Body of pancreas (tissue), 4 donors: ENCODE measurements at regions not wholly inside any gene's neighbourhood (a gene's known extent, or its start where the extent isn't known, plus 50 kb on each side); places are given as distances from the start of the nearest gene placed in this dataset.

Source experiments
- ATAC-seq: fragments of 150-250 bp; one replicate; pipeline ENCODE4 v1.9.1; 2016
- DNase-seq, 4 donors: peaks; one replicate each; pipeline ENCODE4 v3.0.0-alpha.2; 2019
- H3K27ac ChIP-seq, 4 donors: fragments of 200-600 bp; sonication (generic); 1 replicate in 3 of 4; 2 replicates in 1 of 4; pipeline versions ENCODE4 v1.5.1 to v1.6.1; 2016 to 2019; ENCODE audit warnings: mild to moderate bottlenecking in 1 of 4, mixed read lengths in 1 of 4, moderate library complexity in 1 of 4
- H3K27me3 ChIP-seq, 2 donors: fragments of 200-600 bp; sonication (generic); one replicate each; pipeline ENCODE4 v1.6.0; 2016; ENCODE audit warnings: mild to moderate bottlenecking in 1 of 2
- H3K36me3 ChIP-seq, 2 donors: fragments of 200-600 bp; sonication (generic); replicated peaks in 1 of 2; 2 replicates each; pipeline ENCODE4 v1.5.1; 2016; ENCODE audit warnings: low read depth in 2 of 2; ENCODE audit not compliant: insufficient read depth in 1 of 2
- H3K4me1 ChIP-seq: fragments of 200-600 bp; sonication (generic); one replicate; pipeline ENCODE4 v1.6.0; 2016
- H3K4me3 ChIP-seq, 2 donors: fragments of 200-600 bp; sonication (generic); 1 replicate in 1 of 2; 2 replicates in 1 of 2; pipeline ENCODE4 v1.5.1; 2016 to 2019
- H3K9me3 ChIP-seq, 3 donors: fragments of 200-600 bp; sonication (generic); 1 replicate in 2 of 3; 2 replicates in 1 of 3; pipeline ENCODE4 v1.5.1; 2016
- POLR2A ChIP-seq, 3 donors: fragments of 450-650 bp; IDR thresholded peaks; one replicate each; pipeline ENCODE4 v1.6.1; 2016; ENCODE audit warnings: antibody characterized with exemption in 3 of 3, mild to moderate bottlenecking in 2 of 3
- WGBS, 2 donors: methylation state at CpG; one replicate each; pipeline ENCODE4 v1.1.5; 2017; 5-methylcytosine and 5-hydroxymethylcytosine counted together
- intact Hi-C: fragments of 100-400 bp; cut with DNase I; formaldehyde crosslinking; loops from one replicate; pipeline ENCODE4 v1.15.1; 2023
- TF ChIP-seq, protein P1 (sequence below), 7 experiments: fragments of 450-650 bp in 4 of 7; fragments of 200-600 bp in 3 of 7; sonication (generic) in 3 of 7; IDR thresholded peaks; one replicate each; pipeline ENCODE4 v1.5.1; 2016 to 2019; ENCODE audit warnings: antibody characterized with exemption in 7 of 7

DNA sequence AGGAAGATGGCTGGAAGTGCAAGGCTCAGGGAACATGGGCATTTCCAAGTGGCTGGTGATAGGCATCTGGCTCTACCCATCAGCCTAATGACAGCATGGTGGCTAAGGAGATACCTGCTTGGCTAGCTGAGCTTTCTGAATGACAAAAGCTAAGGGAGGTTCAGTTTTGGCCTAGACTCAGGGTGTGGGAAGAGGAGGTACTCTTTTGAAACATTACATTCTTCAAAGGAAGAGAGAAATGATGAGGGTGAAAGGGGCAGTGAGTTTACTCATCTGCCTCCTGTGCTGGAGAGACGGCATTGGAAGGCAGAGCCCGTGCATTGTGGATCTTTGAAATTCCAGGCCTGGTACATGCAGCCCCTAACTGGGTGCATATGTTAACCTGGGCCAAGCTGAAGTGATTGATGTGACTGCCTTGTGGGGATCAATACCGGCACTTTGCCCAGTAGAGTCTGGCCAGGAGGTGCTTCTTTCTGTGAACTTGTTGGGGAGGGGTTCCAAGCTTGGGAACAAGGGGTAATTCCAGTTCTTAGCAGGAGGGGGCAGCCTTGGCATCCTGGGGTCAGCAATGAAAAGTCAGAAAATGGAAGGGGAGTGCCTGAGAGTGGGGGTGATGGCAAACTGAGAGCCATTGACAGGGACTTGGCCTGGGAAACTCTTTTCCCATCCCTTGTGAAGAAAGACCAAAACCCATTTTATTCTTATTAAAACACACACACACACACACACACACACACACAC is 108.6 kb downstream of the ACER2 start:
- Histone ChIP-seq H3K36me3 (no peaks in the 10 kb centered on the region), H3K9me3 (no peaks in the 10 kb centered on the region), H3K4me3 (no peak overlapping the region), H3K4me1 (peaks cover 8% of the 10 kb centered on the region), H3K27ac (no peak overlapping the region), H3K27me3 (no peaks in the 10 kb centered on the region)
- DNase-seq (peak in 2 of 4 donors; percentile 5 to 16), ATAC-seq (no peak)
- intact Hi-C loops: no loop called here
- no peak for TF ChIP-seq POLR2A (IDR thresholded peaks at IDR 0.05)
- TF ChIP-seq, protein P1, sequence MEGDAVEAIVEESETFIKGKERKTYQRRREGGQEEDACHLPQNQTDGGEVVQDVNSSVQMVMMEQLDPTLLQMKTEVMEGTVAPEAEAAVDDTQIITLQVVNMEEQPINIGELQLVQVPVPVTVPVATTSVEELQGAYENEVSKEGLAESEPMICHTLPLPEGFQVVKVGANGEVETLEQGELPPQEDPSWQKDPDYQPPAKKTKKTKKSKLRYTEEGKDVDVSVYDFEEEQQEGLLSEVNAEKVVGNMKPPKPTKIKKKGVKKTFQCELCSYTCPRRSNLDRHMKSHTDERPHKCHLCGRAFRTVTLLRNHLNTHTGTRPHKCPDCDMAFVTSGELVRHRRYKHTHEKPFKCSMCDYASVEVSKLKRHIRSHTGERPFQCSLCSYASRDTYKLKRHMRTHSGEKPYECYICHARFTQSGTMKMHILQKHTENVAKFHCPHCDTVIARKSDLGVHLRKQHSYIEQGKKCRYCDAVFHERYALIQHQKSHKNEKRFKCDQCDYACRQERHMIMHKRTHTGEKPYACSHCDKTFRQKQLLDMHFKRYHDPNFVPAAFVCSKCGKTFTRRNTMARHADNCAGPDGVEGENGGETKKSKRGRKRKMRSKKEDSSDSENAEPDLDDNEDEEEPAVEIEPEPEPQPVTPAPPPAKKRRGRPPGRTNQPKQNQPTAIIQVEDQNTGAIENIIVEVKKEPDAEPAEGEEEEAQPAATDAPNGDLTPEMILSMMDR (IDR thresholded peaks at IDR 0.05): peak in 1 of 7 experiments; percentile 29
- 35 to 43% methylated on average over 3 of the region's 3 CpGs for WGBS, 2 donors

DNA sequence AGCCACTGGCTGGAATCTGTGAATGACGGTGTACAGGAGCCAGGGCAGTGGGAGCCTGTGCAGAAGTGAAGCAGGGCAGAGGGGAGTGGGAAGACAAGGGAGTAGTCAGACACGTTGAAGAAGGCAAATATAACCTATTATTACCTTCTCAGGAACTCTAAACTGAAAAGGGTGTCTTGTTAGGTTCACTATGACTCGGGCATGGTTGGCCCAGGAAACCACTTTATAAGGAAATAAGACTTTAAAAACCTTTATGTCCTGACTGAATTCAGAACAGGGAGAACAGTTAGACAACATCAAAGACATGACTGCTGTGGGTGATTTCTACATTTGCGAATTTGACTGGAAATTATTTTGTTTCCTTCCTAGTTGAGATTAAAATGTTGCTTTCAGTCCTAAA is 107.5 kb downstream of the ACER2 start:
- TF ChIP-seq POLR2A (IDR thresholded peaks at IDR 0.05): no peak
- TF ChIP-seq, protein P1 (IDR thresholded peaks at IDR 0.05): no peak
- ATAC-seq (no peak), DNase-seq (no peak)
- Histone ChIP-seq H3K9me3 (no peaks in the 10 kb centered on the region), H3K4me1 (peaks cover 8% of the 10 kb centered on the region), H3K27ac (no peak overlapping the region), H3K36me3 (no peaks in the 10 kb centered on the region), H3K27me3 (no peaks in the 10 kb centered on the region), H3K4me3 (no peak overlapping the region)
- WGBS, 2 donors: 52 to 67% methylated on average over 4 of the region's 4 CpGs
- intact Hi-C loops: no loop called here

DNA sequence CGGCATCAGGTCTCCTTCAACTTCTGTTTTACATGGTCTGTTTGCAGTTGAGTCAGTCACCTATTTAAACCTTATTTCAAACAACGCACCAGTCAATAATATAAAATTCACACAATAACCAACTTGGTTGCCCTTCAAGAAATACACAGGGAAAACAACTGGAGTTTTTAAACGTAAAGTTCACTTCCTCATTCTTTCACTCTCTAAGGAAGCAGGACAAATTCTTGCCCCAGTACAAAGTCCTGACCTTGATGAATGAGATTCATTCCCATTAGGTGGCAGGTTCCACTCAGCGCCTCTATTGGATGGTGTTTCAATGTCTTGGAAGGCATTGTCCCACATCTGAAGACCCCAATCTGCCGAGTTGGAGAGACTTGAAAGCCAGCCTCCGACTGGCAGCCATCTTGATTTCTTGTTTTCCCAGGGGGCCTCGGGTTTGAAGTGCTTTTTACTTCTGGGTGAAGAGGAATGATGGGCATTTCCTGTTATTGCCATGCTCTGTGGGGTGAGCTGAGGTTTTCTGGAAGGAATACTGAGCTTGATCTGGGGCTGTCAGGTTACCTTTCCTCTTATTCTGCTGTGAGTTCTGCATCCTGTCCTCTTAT is 105.0 kb downstream of the ACER2 start:
- H3K36me3 ChIP-seq: no peaks in the 10 kb centered on the region
- TF ChIP-seq, protein P1 (IDR thresholded peaks at IDR 0.05): no peak
- no peak for TF ChIP-seq POLR2A (IDR thresholded peaks at IDR 0.05)
- H3K9me3 ChIP-seq: no peaks in the 10 kb centered on the region
- DNase-seq (no peak), ATAC-seq (no peak)
- no peaks in the 10 kb centered on the region for H3K27me3 ChIP-seq
- intact Hi-C loops: no loop called here
- no peak overlapping the region for H3K27ac ChIP-seq
- H3K4me3 ChIP-seq: no peak overlapping the region
- peaks cover 8% of the 10 kb centered on the region for H3K4me1 ChIP-seq
- WGBS, 2 donors: 44 to 49% methylated on average over 7 of the region's 7 CpGs

DNA sequence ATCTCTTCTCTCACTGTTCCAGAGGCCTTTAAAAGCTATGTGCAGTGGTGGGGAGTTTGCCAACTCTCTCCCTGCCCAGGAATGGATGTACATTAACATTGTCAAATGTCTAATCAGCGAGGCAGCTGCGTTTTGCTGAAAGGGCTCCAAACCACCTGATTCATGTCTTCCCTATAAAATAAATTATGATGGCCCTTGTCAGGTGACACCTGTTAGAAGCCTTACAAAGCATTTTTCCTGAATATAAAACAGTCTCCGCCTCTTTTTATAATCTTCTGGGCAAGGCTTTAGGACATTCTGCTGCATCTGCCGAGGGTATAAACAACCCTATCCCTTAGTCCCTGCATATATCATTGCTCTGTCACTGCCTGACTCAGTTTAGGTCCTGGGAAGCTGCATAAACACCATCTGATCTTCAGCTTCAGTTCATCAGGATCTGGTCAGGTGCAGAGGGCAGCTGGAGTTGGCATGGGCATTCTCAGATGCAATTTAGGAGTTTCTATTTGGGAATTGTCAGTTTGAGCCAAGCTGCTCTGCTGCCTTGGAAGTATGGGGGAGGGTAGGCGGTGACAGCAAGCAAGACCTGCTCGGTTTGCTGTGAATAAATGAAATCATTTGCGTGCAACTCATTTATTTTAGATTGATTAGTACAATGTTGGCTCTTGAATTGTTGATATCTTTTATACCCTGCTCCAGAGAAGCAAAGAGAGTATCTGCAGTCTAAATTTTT is 103.5 kb downstream of the ACER2 start:
- no peak for DNase-seq
- H3K4me1 ChIP-seq: peaks cover 8% of the 10 kb centered on the region
- intact Hi-C loops: no loop called here
- H3K4me3 ChIP-seq: no peak overlapping the region
- H3K9me3 ChIP-seq: no peaks in the 10 kb centered on the region
- WGBS, 2 donors: 40 to 45% methylated on average over 7 of the region's 7 CpGs
- no peak for TF ChIP-seq POLR2A (IDR thresholded peaks at IDR 0.05)
- TF ChIP-seq, protein P1 (IDR thresholded peaks at IDR 0.05): no peak
- no peak for ATAC-seq
- no peaks in the 10 kb centered on the region for H3K27me3 ChIP-seq
- H3K36me3 ChIP-seq: no peaks in the 10 kb centered on the region
- no peak overlapping the region for H3K27ac ChIP-seq
